ENCODE measurements at regions not wholly inside any gene's neighbourhood (a gene's known extent, or its start where the extent isn't known, plus 50 kb on each side); places are given as distances from the start of the nearest gene placed in this dataset.

- no peak for DNase-seq (ENCODE audit: low read depth, low spot score)
- no peak overlapping the region for H3K4me3 ChIP-seq (ENCODE audit: low read length)
These were observed 104.2 kb downstream of the MTNR1B start for GRCh38 chr11:93073508-93074280.

- DNase-seq (ENCODE audit: low read depth, low spot score), result no peak
- no peak overlapping the region for H3K4me3 ChIP-seq (ENCODE audit: low read length)
These were observed 104.9 kb downstream of the MTNR1B start for GRCh38 chr11:93074352-93074751.

- no peak for DNase-seq (ENCODE audit: low read depth, low spot score)
- no peak overlapping the region for H3K4me3 ChIP-seq (ENCODE audit: low read length)
These were observed 106.3 kb downstream of the MTNR1B start for GRCh38 chr11:93075782-93076181.

GRCh38 chr11:93080146-93080759, 110.8 kb downstream of the MTNR1B start:
- no peak overlapping the region for H3K4me3 ChIP-seq (ENCODE audit: low read length)
- no peak for DNase-seq (ENCODE audit: low read depth, low spot score)

GRCh38 chr11:93081694-93082093, 112.2 kb downstream of the MTNR1B start:
- no peak for DNase-seq (ENCODE audit: low read depth, low spot score)
- H3K4me3 ChIP-seq (ENCODE audit: low read length), result no peak overlapping the region

- no peak overlapping the region for H3K4me3 ChIP-seq (ENCODE audit: low read length)
These were observed 113.4 kb downstream of the MTNR1B start for GRCh38 chr11:93082900-93083299.

GRCh38 chr11:93084727-93085505, 112.9 kb downstream of the SLC36A4 start:
- DNase-seq (ENCODE audit: low read depth, low spot score), result no peak
- H3K4me3 ChIP-seq (ENCODE audit: low read length), result no peak overlapping the region

More at GRCh38 chr11:93082900-93083299, 113.4 kb downstream of the MTNR1B start:
- DNase-seq (ENCODE audit: low read depth, low spot score), result no peak

- no peak overlapping the region for H3K4me3 ChIP-seq (ENCODE audit: low read length)
- peak; percentile 7 for DNase-seq (ENCODE audit: low read depth, low spot score)
These were observed 108.2 kb downstream of the SLC36A4 start for GRCh38 chr11:93089474-93090102.

Measured in Jurkat, Clone E6-1 (cell line).